Skeletal muscle satellite cell (primary cell): ENCODE measurements at regions not wholly inside any gene's neighbourhood (a gene's known extent, or its start where the extent isn't known, plus 50 kb on each side); places are given as distances from the start of the nearest gene placed in this dataset.
"Not testable (repeated sequence)": the region's sequence is repeated elsewhere in the genome, so short reads cannot be mapped to it uniquely, and the experiment has no call there.

ENCODE experiments used
- H3K27me3 ChIP-seq: 2 replicates; pipeline ENCODE4 v1.7.0; 2013; ENCODE audit warnings: low read length; ENCODE audit not compliant: control insufficient read depth, insufficient read depth
- H3K36me3 ChIP-seq: 2 replicates; pipeline ENCODE4 v1.7.0; 2013; ENCODE audit warnings: mild to moderate bottlenecking, control low read depth, low read length; ENCODE audit not compliant: insufficient read depth
- H3K4me1 ChIP-seq: 2 replicates; pipeline ENCODE4 v1.7.0; 2013; ENCODE audit warnings: low read length; ENCODE audit not compliant: control insufficient read depth, insufficient read depth
- H3K4me2 ChIP-seq: 2 replicates; pipeline ENCODE4 v1.7.0; 2013; ENCODE audit warnings: mild to moderate bottlenecking, low read length
- H3K4me3 ChIP-seq: 2 replicates; pipeline ENCODE4 v1.7.0; 2013; ENCODE audit warnings: low read length
- H3K9ac ChIP-seq: 2 replicates; pipeline ENCODE4 v1.7.0; 2013; ENCODE audit warnings: mild to moderate bottlenecking, low read depth, low read length, moderate library complexity
- H3K9me3 ChIP-seq: replicated peaks from 2 replicates; pipeline ENCODE4 v1.7.0; 2013; ENCODE audit warnings: mild to moderate bottlenecking, control low read depth, low read length

DNA sequence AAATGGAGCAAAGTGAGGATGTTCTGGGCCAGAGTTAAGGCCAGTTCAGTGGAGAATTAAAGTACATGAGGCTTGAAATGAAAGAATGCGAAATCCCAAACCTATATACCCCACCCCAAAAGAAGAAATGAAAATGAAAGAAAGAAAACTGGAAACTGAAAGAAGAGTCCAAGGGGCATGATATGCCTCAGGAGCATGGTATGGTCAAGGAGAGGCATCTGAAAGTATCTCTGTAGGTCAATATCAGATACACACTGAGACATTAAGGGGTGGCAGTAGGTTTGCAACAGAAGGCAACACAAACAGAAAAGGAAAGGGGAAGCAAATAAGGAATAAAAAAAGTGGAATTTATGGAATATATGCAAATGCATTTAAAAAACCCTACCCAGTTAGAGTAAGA, 166.5 kb downstream of the COG6 start:
- H3K27me3 ChIP-seq, result no peaks in the 10 kb centered on the region
- H3K4me2 ChIP-seq, result no peak overlapping the region
- H3K4me1 ChIP-seq, result no peaks in the 10 kb centered on the region
- H3K9ac ChIP-seq, result no peak overlapping the region
- H3K36me3 ChIP-seq, result no peaks in the 10 kb centered on the region
- no peak overlapping the region for H3K4me3 ChIP-seq
- no peaks in the 10 kb centered on the region for H3K9me3 ChIP-seq

DNA sequence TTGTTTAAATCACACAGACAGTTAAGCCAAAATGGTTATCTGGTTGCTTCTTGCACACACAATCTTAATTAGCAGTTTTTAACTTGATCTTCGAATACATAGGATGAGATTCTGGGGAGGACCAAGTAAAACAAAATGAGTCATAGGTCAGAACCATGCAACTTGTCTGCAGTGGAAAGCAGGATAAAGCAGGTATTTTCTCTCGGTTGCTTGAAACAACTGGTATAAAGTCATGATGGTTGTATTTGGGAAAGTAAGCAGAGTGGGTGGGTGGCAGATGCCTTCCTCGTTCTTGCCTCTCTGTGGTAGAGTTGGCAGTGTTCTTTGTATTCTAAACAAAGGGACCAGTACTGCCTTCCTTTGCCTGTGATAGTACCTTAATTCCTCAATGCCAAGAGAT, 167.0 kb downstream of the COG6 start:
- Histone ChIP-seq H3K9me3 (no peaks in the 10 kb centered on the region), H3K4me3 (no peak overlapping the region), H3K4me2 (no peak overlapping the region), H3K36me3 (no peaks in the 10 kb centered on the region), H3K9ac (no peak overlapping the region), H3K27me3 (no peaks in the 10 kb centered on the region), H3K4me1 (no peaks in the 10 kb centered on the region)

DNA sequence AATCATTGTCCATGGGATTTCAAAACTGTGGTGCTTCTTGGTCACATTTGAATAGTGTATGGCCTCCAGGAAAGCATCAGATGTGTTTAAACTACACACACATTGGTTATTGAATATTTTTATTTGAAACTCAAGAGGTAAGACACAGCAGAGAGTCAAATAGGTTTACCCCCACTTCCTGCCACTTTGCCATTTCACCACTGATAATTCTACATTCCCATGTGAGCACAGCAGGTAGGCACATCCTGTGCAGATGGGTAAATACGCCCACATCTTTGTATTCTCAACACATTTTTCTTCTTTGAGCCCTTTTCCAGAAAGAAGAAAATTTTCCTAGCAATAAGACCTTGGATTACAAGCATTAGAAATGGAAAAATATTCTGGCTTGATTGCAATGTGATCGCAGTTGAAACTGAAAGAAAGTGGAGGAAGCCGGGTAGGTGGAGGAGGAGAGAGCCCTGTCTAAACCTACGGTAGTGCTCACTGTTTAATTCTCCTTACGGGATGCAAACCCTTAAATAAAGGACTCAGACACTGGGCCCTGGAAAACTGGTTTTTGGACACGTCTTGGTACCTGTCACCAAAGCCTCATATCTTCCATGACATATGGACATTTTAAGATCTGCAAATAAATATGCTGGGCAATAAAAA, 167.7 kb downstream of the COG6 start:
- H3K9me3 ChIP-seq, result no peaks in the 10 kb centered on the region
- H3K9ac ChIP-seq, result no peak overlapping the region
- H3K4me2 ChIP-seq, result no peak overlapping the region
- no peaks in the 10 kb centered on the region for H3K4me1 ChIP-seq
- H3K27me3 ChIP-seq, result no peaks in the 10 kb centered on the region
- H3K36me3 ChIP-seq, result no peaks in the 10 kb centered on the region
- H3K4me3 ChIP-seq, result no peak overlapping the region

GRCh38 chr13:39825886-39826285, 170.4 kb downstream of the COG6 start:
- Histone ChIP-seq H3K36me3 (no peaks in the 10 kb centered on the region), H3K27me3 (no peaks in the 10 kb centered on the region), H3K4me3 (no peak overlapping the region), H3K4me1 (no peaks in the 10 kb centered on the region), H3K4me2 (no peak overlapping the region), H3K9ac (no peak overlapping the region), H3K9me3 (no peaks in the 10 kb centered on the region)

DNA sequence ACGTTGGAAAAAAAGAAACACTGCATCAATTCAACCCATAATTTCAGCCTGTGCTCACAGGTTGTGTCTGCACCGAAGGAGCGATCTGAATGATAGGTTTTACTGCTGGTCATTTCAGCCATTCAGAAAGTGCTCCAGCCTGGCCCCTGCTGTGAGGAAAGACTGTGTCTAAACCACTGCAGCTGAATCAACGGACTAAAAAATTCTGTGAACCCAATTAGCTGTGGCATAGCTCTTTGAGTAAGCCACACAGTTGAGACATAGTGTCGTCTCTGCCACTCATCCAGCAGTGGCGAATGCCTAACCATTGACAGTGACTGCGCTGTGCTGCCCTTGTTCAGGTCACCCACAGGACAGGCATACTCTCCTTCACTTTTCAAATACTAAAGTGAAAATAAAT, 179.8 kb downstream of the COG6 start:
- no peak overlapping the region for H3K9ac ChIP-seq
- no peaks in the 10 kb centered on the region for H3K9me3 ChIP-seq
- no peak overlapping the region for H3K4me2 ChIP-seq
- H3K27me3 ChIP-seq, result peaks cover 6% of the 10 kb centered on the region
- H3K4me3 ChIP-seq, result no peak overlapping the region
- no peaks in the 10 kb centered on the region for H3K36me3 ChIP-seq
- H3K4me1 ChIP-seq, result no peaks in the 10 kb centered on the region

DNA sequence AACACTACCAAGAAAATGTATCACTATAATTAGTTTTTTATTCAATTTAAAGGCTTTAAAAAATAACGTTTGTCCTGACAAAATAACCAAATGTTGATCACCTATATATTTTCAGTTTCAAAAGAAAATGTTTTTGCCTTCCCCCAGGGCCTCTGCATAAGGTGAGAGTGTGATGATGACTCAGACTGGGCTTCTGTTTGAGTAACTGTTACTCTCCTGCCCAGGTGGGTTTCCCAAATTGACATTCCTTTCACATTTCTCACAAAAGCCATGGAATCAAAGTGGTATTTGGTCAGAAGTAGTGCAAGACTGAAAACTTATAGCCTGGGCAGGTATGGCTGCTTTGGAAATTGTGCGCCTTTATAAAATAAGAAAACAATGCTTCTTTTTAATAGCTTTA, 180.6 kb downstream of the COG6 start:
- Histone ChIP-seq H3K4me2 (no peak overlapping the region), H3K9me3 (no peaks in the 10 kb centered on the region), H3K27me3 (peaks cover 6% of the 10 kb centered on the region), H3K4me1 (no peaks in the 10 kb centered on the region), H3K36me3 (no peaks in the 10 kb centered on the region), H3K4me3 (no peak overlapping the region), H3K9ac (no peak overlapping the region)

- H3K4me2 ChIP-seq, H3K4me1 ChIP-seq, H3K9ac ChIP-seq, H3K4me3 ChIP-seq, H3K27me3 ChIP-seq, H3K9me3 ChIP-seq, H3K36me3 ChIP-seq: not testable (repeated sequence)
Observed at GRCh38 chr13:39837866-39838265, 182.4 kb downstream of the COG6 start.

GRCh38 chr13:39840201-39840600, 184.7 kb downstream of the COG6 start:
- H3K9ac ChIP-seq, result no peak overlapping the region
- H3K4me3 ChIP-seq, result no peak overlapping the region
- no peaks in the 10 kb centered on the region for H3K36me3 ChIP-seq
- no peaks in the 10 kb centered on the region for H3K9me3 ChIP-seq
- H3K4me2 ChIP-seq, result no peak overlapping the region
- no peaks in the 10 kb centered on the region for H3K4me1 ChIP-seq
- H3K27me3 ChIP-seq, result no peaks in the 10 kb centered on the region

- Histone ChIP-seq H3K4me2 (no peak overlapping the region), H3K4me1 (no peaks in the 10 kb centered on the region), H3K27me3 (no peaks in the 10 kb centered on the region), H3K4me3 (no peak overlapping the region), H3K9me3 (no peaks in the 10 kb centered on the region), H3K9ac (no peak overlapping the region), H3K36me3 (no peaks in the 10 kb centered on the region)
Observed at GRCh38 chr13:39847336-39847735, 191.9 kb downstream of the COG6 start.

- Histone ChIP-seq H3K9me3 (no peaks in the 10 kb centered on the region), H3K4me2 (no peak overlapping the region), H3K9ac (no peak overlapping the region), H3K36me3 (no peaks in the 10 kb centered on the region), H3K4me3 (no peak overlapping the region), H3K4me1 (no peaks in the 10 kb centered on the region), H3K27me3 (peaks cover 9% of the 10 kb centered on the region)
Observed at GRCh38 chr13:39855236-39855635, 199.8 kb downstream of the COG6 start.

DNA sequence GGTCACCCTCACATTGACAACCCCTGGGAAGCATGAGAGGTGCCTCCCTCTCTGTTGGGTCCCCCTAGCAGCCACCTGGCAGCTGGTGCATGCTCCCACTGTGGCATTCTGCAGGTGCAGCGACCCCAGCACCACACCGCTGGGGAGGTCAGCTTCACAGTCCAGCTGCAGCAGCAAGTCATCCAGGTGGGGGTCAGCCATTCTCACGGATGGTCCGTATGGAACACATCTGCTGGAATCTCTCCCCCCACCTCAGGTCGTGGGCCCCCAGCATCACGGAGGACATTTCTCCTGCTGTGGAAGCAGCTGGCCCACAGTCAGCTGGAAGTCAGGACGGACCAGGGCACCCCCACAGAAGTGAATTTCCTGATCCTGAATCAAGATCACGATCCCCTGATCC, 201.3 kb downstream of the COG6 start:
- Histone ChIP-seq H3K9me3 (no peaks in the 10 kb centered on the region), H3K9ac (no peak overlapping the region)

GRCh38 chr13:39858794-39859193, 203.3 kb downstream of the COG6 start:
- no peaks in the 10 kb centered on the region for H3K36me3 ChIP-seq
- H3K4me2 ChIP-seq, result no peak overlapping the region
- no peaks in the 10 kb centered on the region for H3K4me1 ChIP-seq
- no peak overlapping the region for H3K9ac ChIP-seq
- H3K9me3 ChIP-seq, result no peaks in the 10 kb centered on the region
- peaks cover 15% of the 10 kb centered on the region for H3K27me3 ChIP-seq
- H3K4me3 ChIP-seq, result no peak overlapping the region

More for the DNA sequence above, 201.3 kb downstream of the COG6 start:
- Histone ChIP-seq H3K4me1 (no peaks in the 10 kb centered on the region), H3K36me3 (no peaks in the 10 kb centered on the region), H3K27me3 (peaks cover 15% of the 10 kb centered on the region), H3K4me2 (no peak overlapping the region), H3K4me3 (no peak overlapping the region)
